MM.1S (cell line): ENCODE measurements at regions not wholly inside any gene's neighbourhood (a gene's known extent, or its start where the extent isn't known, plus 50 kb on each side); places are given as distances from the start of the nearest gene placed in this dataset.
"Not testable (repeated sequence)": the region's sequence is repeated elsewhere in the genome, so short reads cannot be mapped to it uniquely, and the experiment has no call there.

ENCODE experiments used
- CTCF ChIP-seq: fragments of 300-600 bp; sonication (generic); IDR thresholded peaks from 2 replicates; pipeline ENCODE4 v1.5.1; 2016; ENCODE audit warnings: antibody characterized with exemption, low read length, mixed read lengths
- EZH2 ChIP-seq: fragments of 300-600 bp; sonication (generic); optimal IDR thresholded peaks from 2 replicates; pipeline ENCODE3; 2017; ENCODE audit warnings: low read depth, mild to moderate bottlenecking, antibody characterized with exemption, low read length, mixed read lengths

- TF ChIP-seq CTCF, EZH2: not testable (repeated sequence)
Observed at GRCh38 chr2:110308728-110309127, 96.4 kb upstream of the MTLN start.
